ENCODE measurements at regions not wholly inside any gene's neighbourhood (a gene's known extent, or its start where the extent isn't known, plus 50 kb on each side); places are given as distances from the start of the nearest gene placed in this dataset.
"Not testable (repeated sequence)": the region's sequence is repeated elsewhere in the genome, so short reads cannot be mapped to it uniquely, and the experiment has no call there.

GRCh38 chr16:29234536-29235275 lies 171.8 kb downstream of the NPIPB11 start:
- TF ChIP-seq POLR2A (IDR thresholded peaks at IDR 0.05) = not testable (repeated sequence)
- TF ChIP-seq, protein P1, sequence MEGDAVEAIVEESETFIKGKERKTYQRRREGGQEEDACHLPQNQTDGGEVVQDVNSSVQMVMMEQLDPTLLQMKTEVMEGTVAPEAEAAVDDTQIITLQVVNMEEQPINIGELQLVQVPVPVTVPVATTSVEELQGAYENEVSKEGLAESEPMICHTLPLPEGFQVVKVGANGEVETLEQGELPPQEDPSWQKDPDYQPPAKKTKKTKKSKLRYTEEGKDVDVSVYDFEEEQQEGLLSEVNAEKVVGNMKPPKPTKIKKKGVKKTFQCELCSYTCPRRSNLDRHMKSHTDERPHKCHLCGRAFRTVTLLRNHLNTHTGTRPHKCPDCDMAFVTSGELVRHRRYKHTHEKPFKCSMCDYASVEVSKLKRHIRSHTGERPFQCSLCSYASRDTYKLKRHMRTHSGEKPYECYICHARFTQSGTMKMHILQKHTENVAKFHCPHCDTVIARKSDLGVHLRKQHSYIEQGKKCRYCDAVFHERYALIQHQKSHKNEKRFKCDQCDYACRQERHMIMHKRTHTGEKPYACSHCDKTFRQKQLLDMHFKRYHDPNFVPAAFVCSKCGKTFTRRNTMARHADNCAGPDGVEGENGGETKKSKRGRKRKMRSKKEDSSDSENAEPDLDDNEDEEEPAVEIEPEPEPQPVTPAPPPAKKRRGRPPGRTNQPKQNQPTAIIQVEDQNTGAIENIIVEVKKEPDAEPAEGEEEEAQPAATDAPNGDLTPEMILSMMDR (IDR thresholded peaks at IDR 0.05) = not testable (repeated sequence)
